Mesenchymal stem cell (in vitro differentiated cells and primary cell): ENCODE measurements at regions not wholly inside any gene's neighbourhood (a gene's known extent, or its start where the extent isn't known, plus 50 kb on each side); places are given as distances from the start of the nearest gene placed in this dataset.
"Not testable (repeated sequence)": the region's sequence is repeated elsewhere in the genome, so short reads cannot be mapped to it uniquely, and the experiment has no call there.

ENCODE experiments used
- DNase-seq: peaks from one replicate; pipeline ENCODE4 v3.0.0-alpha.2; 2013
- H2AFZ ChIP-seq: one replicate; pipeline ENCODE4 v1.6.1; 2013; ENCODE audit warnings: low read depth, mild to moderate bottlenecking, control low read depth, inconsistent platforms, low read length, moderate library complexity
- H2AK5ac ChIP-seq: 2 replicates; pipeline ENCODE4 v1.6.1; 2013; ENCODE audit warnings: low read length, moderate library complexity, mild to moderate bottlenecking, inconsistent platforms; ENCODE audit not compliant: severe bottlenecking
- H2BK120ac ChIP-seq: one replicate; pipeline ENCODE4 v1.6.1; 2013; ENCODE audit warnings: low read depth, mild to moderate bottlenecking, inconsistent platforms, low read length, moderate library complexity
- H2BK12ac ChIP-seq, 2 experiments: one replicate each; pipeline ENCODE4 v1.6.1; 2013; ENCODE audit warnings: inconsistent platforms in 2 of 2, low read length in 2 of 2, mild to moderate bottlenecking in 2 of 2, moderate library complexity in 2 of 2, control low read depth in 1 of 2
- H2BK15ac ChIP-seq: one replicate; pipeline ENCODE4 v1.6.1; 2013; ENCODE audit warnings: mild to moderate bottlenecking, low read depth, inconsistent platforms; ENCODE audit not compliant: poor library complexity, severe bottlenecking
- H2BK5ac ChIP-seq: 2 replicates; pipeline ENCODE4 v1.6.1; 2013; ENCODE audit warnings: low read depth, mild to moderate bottlenecking, low read length, control low read depth, inconsistent platforms; ENCODE audit not compliant: poor library complexity, severe bottlenecking
- H3K14ac ChIP-seq, 2 experiments: one replicate each; pipeline ENCODE4 v1.6.1; 2013; ENCODE audit warnings: inconsistent platforms in 2 of 2, low read length in 2 of 2, control low read depth in 1 of 2, mild to moderate bottlenecking in 1 of 2, moderate library complexity in 1 of 2
- H3K18ac ChIP-seq, 2 experiments: one replicate each; pipeline ENCODE4 v1.6.1; 2013; ENCODE audit warnings: inconsistent platforms in 2 of 2, low read length in 2 of 2, control low read depth in 1 of 2, low read depth in 1 of 2, mild to moderate bottlenecking in 1 of 2
- H3K23ac ChIP-seq, 2 experiments: one replicate each; pipeline ENCODE4 v1.6.1; 2013; ENCODE audit warnings: inconsistent platforms in 2 of 2, low read length in 2 of 2, mild to moderate bottlenecking in 2 of 2, moderate library complexity in 2 of 2, control low read depth in 1 of 2
- H3K27ac ChIP-seq: 2 replicates; pipeline ENCODE4 v1.5.1; 2013; ENCODE audit warnings: mild to moderate bottlenecking, moderate library complexity, low read length, control low read depth, inconsistent platforms; ENCODE audit not compliant: poor library complexity, severe bottlenecking
- H3K27me3 ChIP-seq, 2 experiments: 2 replicates each; pipeline versions ENCODE4 v1.6.1 to v1.7.0; 2013; ENCODE audit warnings: low read length in 2 of 2, mild to moderate bottlenecking in 2 of 2, moderate library complexity in 2 of 2, control low read depth in 1 of 2, inconsistent platforms in 1 of 2; ENCODE audit not compliant: control insufficient read depth in 1 of 2, insufficient read depth in 1 of 2
- H3K36me3 ChIP-seq, 2 experiments: 2 replicates each; pipeline versions ENCODE4 v1.6.1 to v1.7.0; 2013; ENCODE audit warnings: low read length in 2 of 2, control low read depth in 1 of 2, inconsistent platforms in 1 of 2, low read depth in 1 of 2, mild to moderate bottlenecking in 1 of 2; ENCODE audit not compliant: insufficient read depth in 2 of 2, control insufficient read depth in 1 of 2
- H3K4ac ChIP-seq, 2 experiments: one replicate each; pipeline ENCODE4 v1.6.1; 2013; ENCODE audit warnings: inconsistent platforms in 2 of 2, low read length in 2 of 2, mild to moderate bottlenecking in 2 of 2, moderate library complexity in 2 of 2, control low read depth in 1 of 2, low read depth in 1 of 2
- H3K4me1 ChIP-seq: 2 replicates; pipeline ENCODE4 v1.6.1; 2013; ENCODE audit warnings: low read depth, low read length, control low read depth; ENCODE audit not compliant: control insufficient read depth, insufficient read depth
- H3K4me2 ChIP-seq: 2 replicates; pipeline ENCODE4 v1.6.1; 2013; ENCODE audit warnings: low read length, mild to moderate bottlenecking, inconsistent platforms; ENCODE audit not compliant: poor library complexity, severe bottlenecking
- H3K4me3 ChIP-seq, 2 experiments: 2 replicates each; pipeline versions ENCODE4 v1.5.1 to v1.7.0; 2013; ENCODE audit warnings: low read length in 2 of 2, mild to moderate bottlenecking in 2 of 2, control low read depth in 1 of 2, low read depth in 1 of 2; ENCODE audit not compliant: insufficient read depth in 1 of 2
- H3K79me1 ChIP-seq: replicated peaks from 2 replicates; pipeline ENCODE4 v1.6.1; 2013; ENCODE audit warnings: mild to moderate bottlenecking, control low read depth, low read length, inconsistent platforms; ENCODE audit not compliant: poor library complexity, severe bottlenecking
- H3K9ac ChIP-seq: 2 replicates; pipeline ENCODE4 v1.7.0; 2013; ENCODE audit warnings: mild to moderate bottlenecking, low read length, moderate library complexity
- H3K9me3 ChIP-seq: 2 replicates; pipeline ENCODE4 v1.7.0; 2013; ENCODE audit warnings: mild to moderate bottlenecking, low read length; ENCODE audit not compliant: control insufficient read depth
- H4K8ac ChIP-seq: one replicate; pipeline ENCODE4 v1.6.1; 2013; ENCODE audit warnings: inconsistent platforms, mild to moderate bottlenecking, low read length, moderate library complexity
- H4K91ac ChIP-seq: one replicate; pipeline ENCODE4 v1.6.1; 2013; ENCODE audit warnings: mild to moderate bottlenecking, low read length, inconsistent platforms
- WGBS: methylation state at CpG from one replicate; pipeline ENCODE4 v1.1.7; 2013; ENCODE audit warnings: mixed read lengths; 5-methylcytosine and 5-hydroxymethylcytosine counted together

DNA sequence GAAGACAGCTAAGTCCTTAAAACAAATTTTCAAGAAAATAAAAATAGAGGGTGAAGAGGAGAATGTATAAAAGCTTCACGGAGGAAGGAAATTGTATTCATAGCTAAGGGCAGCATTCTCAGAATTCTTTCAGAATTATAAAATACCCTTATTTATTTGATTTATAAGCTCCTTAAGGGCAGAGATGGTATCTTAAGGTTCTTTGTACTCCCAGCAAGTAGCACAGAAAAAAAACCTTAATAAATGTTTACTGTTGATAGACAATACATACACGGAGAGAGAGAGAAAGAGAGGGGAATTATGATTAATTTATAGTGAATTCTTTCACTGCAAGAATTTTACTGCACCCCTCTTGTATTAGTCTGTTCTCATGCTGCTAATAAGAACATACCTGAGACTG, 375.6 kb upstream of the CCDC54 start:
- no peak overlapping the region for H2BK15ac ChIP-seq

GRCh38 chr3:107005352-107005751, 371.9 kb upstream of the CCDC54 start:
- not testable (repeated sequence) for H3K27me3 ChIP-seq, H3K27ac ChIP-seq, H2BK120ac ChIP-seq, H4K8ac ChIP-seq, H3K4me2 ChIP-seq, H2BK5ac ChIP-seq, DNase-seq, H3K9me3 ChIP-seq, H3K4me1 ChIP-seq, H3K14ac ChIP-seq, H3K36me3 ChIP-seq, H3K4ac ChIP-seq, H2BK12ac ChIP-seq, H2BK15ac ChIP-seq, H3K23ac ChIP-seq, H3K79me1 ChIP-seq, H3K18ac ChIP-seq, H4K91ac ChIP-seq, H3K4me3 ChIP-seq, H3K9ac ChIP-seq, H2AFZ ChIP-seq, H2AK5ac ChIP-seq
- WGBS: 67% methylated on average over 4 of the region's 4 CpGs

More for the DNA sequence above, 375.6 kb upstream of the CCDC54 start:
- DNase-seq: no peak
- H3K4me3 ChIP-seq: no peak overlapping the region
- H3K36me3 ChIP-seq: no peaks in the 10 kb centered on the region
- H3K79me1 ChIP-seq: no peaks in the 10 kb centered on the region
- H3K4ac ChIP-seq: no peak overlapping the region
- H3K27me3 ChIP-seq: no peaks in the 10 kb centered on the region
- H3K14ac ChIP-seq: no peak overlapping the region
- H2AFZ ChIP-seq: no peak overlapping the region
- H3K9me3 ChIP-seq: no peaks in the 10 kb centered on the region
- no peak overlapping the region for H4K91ac ChIP-seq
- no CpG with 5 or more reads among the region's 2 CpGs for WGBS
- H3K4me2 ChIP-seq: no peak overlapping the region
- H3K18ac ChIP-seq: no peak overlapping the region
- H3K4me1 ChIP-seq: no peaks in the 10 kb centered on the region
- H3K9ac ChIP-seq: no peak overlapping the region
- no peak overlapping the region for H2BK5ac ChIP-seq
- H2BK12ac ChIP-seq: no peak overlapping the region
- H3K23ac ChIP-seq: no peak overlapping the region
- H2AK5ac ChIP-seq: no peak overlapping the region
- no peak overlapping the region for H4K8ac ChIP-seq
- H3K27ac ChIP-seq: no peak overlapping the region
- H2BK120ac ChIP-seq: no peak overlapping the region

DNA sequence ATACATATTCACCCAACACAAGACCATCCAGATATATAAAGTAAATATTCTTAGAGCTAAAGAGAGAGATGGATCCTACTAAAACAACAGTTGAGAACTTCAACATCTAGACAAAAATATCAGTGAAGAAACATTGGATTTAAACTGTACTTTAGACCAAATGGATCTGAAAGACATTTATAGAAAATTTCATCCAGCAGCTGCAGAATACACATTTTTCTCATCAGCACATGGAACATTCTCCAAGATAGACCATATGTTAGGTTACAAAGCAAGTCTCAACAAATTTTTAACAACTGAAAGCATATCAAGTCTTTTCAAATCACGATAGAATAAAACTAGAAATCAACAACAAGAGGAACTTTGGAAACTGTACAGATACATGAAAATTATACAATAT, 369.0 kb upstream of the CCDC54 start:
- Histone ChIP-seq H3K4me3 (no peak overlapping the region), H2BK15ac (no peak overlapping the region), H2BK120ac (no peak overlapping the region), H3K79me1 (no peaks in the 10 kb centered on the region), H3K18ac (no peak overlapping the region), H3K36me3 (no peaks in the 10 kb centered on the region), H4K91ac (no peak overlapping the region), H2AK5ac (no peak overlapping the region), H3K27ac (no peak overlapping the region), H3K9ac (no peak overlapping the region), H2BK5ac (no peak overlapping the region), H3K4me2 (no peak overlapping the region), H2AFZ (no peak overlapping the region), H3K4me1 (no peaks in the 10 kb centered on the region), H3K14ac (no peak overlapping the region), H4K8ac (no peak overlapping the region), H3K23ac (no peak overlapping the region), H3K4ac (no peak overlapping the region), H3K9me3 (no peaks in the 10 kb centered on the region), H3K27me3 (no peaks in the 10 kb centered on the region), H2BK12ac (no peak overlapping the region)
- no peak for DNase-seq
- WGBS: no CpG with 5 or more reads among the region's 1 CpG

- no peak overlapping the region for H2BK12ac ChIP-seq
- H3K4me3 ChIP-seq: no peak overlapping the region
- 100% methylated on average over 1 of the region's 1 CpG for WGBS
- no peaks in the 10 kb centered on the region for H3K36me3 ChIP-seq
- DNase-seq: no peak
- no peak overlapping the region for H2AK5ac ChIP-seq
- H2BK120ac ChIP-seq: no peak overlapping the region
- H3K9me3 ChIP-seq: peaks cover 14% of the 10 kb centered on the region
- H3K79me1 ChIP-seq: no peaks in the 10 kb centered on the region
- H3K27me3 ChIP-seq: no peaks in the 10 kb centered on the region
- H3K23ac ChIP-seq: no peak overlapping the region
- no peak overlapping the region for H2BK15ac ChIP-seq
- no peak overlapping the region for H3K18ac ChIP-seq
- no peaks in the 10 kb centered on the region for H3K4me1 ChIP-seq
- H4K8ac ChIP-seq: no peak overlapping the region
- no peak overlapping the region for H4K91ac ChIP-seq
- no peak overlapping the region for H3K14ac ChIP-seq
- H3K4ac ChIP-seq: no peak overlapping the region
- H3K4me2 ChIP-seq: no peak overlapping the region
- H2BK5ac ChIP-seq: no peak overlapping the region
- no peak overlapping the region for H3K9ac ChIP-seq
- no peak overlapping the region for H2AFZ ChIP-seq
- no peak overlapping the region for H3K27ac ChIP-seq
These were observed 363.6 kb upstream of the CCDC54 start for GRCh38 chr3:107013641-107014040.
